ENCODE measurements at regions not wholly inside any gene's neighbourhood (a gene's known extent, or its start where the extent isn't known, plus 50 kb on each side); places are given as distances from the start of the nearest gene placed in this dataset.

DNA sequence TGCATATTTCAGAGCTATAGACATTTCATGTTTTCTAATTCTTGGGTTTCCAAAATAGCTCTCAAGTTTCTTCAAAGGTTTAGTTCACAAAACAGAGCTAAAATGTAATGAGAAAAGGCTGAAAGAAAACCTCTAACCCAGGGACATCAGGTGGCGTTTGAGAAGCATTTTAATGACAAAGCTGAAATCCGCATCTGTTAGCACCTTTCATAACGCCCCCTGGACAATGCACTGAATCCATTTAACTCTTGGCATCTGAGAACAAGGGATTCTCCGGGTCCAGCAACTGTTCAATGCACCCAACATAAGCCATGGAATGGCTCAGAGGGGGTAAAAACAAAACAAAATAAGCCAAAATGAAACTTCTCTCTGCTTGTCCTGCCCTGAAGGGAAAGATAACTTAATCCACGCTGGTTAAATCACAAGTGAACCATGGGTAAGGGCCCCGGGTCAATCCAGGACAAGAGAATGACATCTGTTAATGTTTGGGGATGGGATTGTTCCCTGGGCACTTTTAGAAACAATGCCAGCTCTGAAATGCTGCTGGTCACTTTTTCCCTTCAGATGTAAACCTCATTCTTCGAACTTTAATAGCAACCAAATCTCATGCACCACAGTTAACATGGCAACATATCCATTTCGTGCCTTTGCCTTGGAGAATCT lies 466.2 kb upstream of the ADAMTS9 start:
- no peak for TF ChIP-seq POLR2A (IDR thresholded peaks at IDR 0.05)
- TF ChIP-seq, protein P1, sequence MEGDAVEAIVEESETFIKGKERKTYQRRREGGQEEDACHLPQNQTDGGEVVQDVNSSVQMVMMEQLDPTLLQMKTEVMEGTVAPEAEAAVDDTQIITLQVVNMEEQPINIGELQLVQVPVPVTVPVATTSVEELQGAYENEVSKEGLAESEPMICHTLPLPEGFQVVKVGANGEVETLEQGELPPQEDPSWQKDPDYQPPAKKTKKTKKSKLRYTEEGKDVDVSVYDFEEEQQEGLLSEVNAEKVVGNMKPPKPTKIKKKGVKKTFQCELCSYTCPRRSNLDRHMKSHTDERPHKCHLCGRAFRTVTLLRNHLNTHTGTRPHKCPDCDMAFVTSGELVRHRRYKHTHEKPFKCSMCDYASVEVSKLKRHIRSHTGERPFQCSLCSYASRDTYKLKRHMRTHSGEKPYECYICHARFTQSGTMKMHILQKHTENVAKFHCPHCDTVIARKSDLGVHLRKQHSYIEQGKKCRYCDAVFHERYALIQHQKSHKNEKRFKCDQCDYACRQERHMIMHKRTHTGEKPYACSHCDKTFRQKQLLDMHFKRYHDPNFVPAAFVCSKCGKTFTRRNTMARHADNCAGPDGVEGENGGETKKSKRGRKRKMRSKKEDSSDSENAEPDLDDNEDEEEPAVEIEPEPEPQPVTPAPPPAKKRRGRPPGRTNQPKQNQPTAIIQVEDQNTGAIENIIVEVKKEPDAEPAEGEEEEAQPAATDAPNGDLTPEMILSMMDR (IDR thresholded peaks at IDR 0.05) = no peak
- 72 to 75% methylated on average over 8 of the region's 8 CpGs for WGBS, 2 donors
- intact Hi-C loops (cut with DNase I; ENCODE audit: low total_unique reads) = no loop called here
- H3K4me3 ChIP-seq (ENCODE audit: low read depth, poor library complexity, severe bottlenecking) = no peak overlapping the region
- no peak for DNase-seq (ENCODE audit: low spot score in 2 of 2)

DNA sequence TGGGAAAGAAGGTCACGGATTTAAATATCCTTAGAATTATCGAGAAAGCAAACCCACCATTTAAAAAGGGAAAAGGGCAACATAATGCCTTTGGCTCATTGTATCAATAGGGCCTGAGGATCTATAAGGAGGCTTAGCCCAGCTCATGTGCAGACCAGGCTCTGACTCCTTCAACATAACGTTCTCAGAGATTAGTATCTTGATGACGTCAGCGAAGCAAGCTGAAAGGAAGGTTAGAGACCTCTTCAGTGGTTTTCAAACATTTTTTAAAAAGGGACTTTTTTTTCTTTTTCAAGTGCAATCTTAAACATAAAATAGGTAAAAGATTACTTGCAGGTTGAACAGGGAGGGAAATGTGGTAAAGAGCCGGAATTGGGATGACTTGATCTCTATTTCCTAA lies 463.9 kb upstream of the ADAMTS9 start:
- TF ChIP-seq, protein P1 (IDR thresholded peaks at IDR 0.05) = no peak
- no peak for TF ChIP-seq POLR2A (IDR thresholded peaks at IDR 0.05)
- WGBS, 2 donors = 77 to 93% methylated on average over 6 of the region's 6 CpGs
- H3K4me3 ChIP-seq (ENCODE audit: low read depth, poor library complexity, severe bottlenecking) = no peak overlapping the region
- DNase-seq (ENCODE audit: low spot score in 2 of 2) = no peak
- intact Hi-C loops (cut with DNase I; ENCODE audit: low total_unique reads) = no loop called here

DNA sequence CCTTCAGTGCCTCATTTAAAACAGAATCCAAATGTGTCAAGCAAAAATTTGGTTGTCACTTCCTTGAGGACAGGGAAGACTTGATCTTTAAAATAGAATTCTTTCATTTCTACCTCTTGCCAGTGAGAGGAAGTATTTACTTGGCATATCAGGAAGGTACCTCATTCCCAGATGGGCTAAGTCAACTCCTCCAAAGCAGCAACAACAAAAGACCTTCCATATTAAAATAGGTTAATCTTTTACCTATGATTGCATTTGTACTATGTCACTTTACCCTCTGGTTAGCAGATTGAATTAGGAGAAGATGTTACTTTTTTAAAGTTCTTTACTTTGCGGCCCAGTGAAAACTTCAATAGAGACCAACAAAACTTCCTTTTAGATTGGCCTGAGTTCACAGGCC lies 462.1 kb upstream of the ADAMTS9 start:
- intact Hi-C loops (cut with DNase I; ENCODE audit: low total_unique reads) = no loop called here
- H3K4me3 ChIP-seq (ENCODE audit: low read depth, poor library complexity, severe bottlenecking) = no peak overlapping the region
- TF ChIP-seq, protein P1 (IDR thresholded peaks at IDR 0.05) = no peak
- TF ChIP-seq POLR2A (IDR thresholded peaks at IDR 0.05) = no peak
- 98 to 100% methylated on average over 1 of the region's 1 CpG for WGBS, 2 donors
- no peak for DNase-seq (ENCODE audit: low spot score in 2 of 2)

GRCh38 chr3:65148687-65149086 lies 460.9 kb upstream of the ADAMTS9 start:
- TF ChIP-seq, protein P1 (IDR thresholded peaks at IDR 0.05) = no peak
- TF ChIP-seq POLR2A (IDR thresholded peaks at IDR 0.05) = no peak
- no peak overlapping the region for H3K4me3 ChIP-seq (ENCODE audit: low read depth, poor library complexity, severe bottlenecking)
- WGBS, 2 donors = 45 to 69% methylated on average over 2 of the region's 2 CpGs
- intact Hi-C loops (cut with DNase I; ENCODE audit: low total_unique reads) = no loop called here
- DNase-seq (ENCODE audit: low spot score in 2 of 2) = no peak

GRCh38 chr3:65146179-65146578 lies 458.4 kb upstream of the ADAMTS9 start:
- TF ChIP-seq POLR2A (IDR thresholded peaks at IDR 0.05) = no peak
- TF ChIP-seq, protein P1 (IDR thresholded peaks at IDR 0.05) = no peak
- 35 to 49% methylated on average over 3 of the region's 3 CpGs for WGBS, 2 donors
- DNase-seq (ENCODE audit: low spot score in 2 of 2) = no peak
- H3K4me3 ChIP-seq (ENCODE audit: low read depth, poor library complexity, severe bottlenecking) = no peak overlapping the region
- intact Hi-C loops (cut with DNase I; ENCODE audit: low total_unique reads) = no loop called here

- H3K4me3 ChIP-seq (ENCODE audit: low read depth, poor library complexity, severe bottlenecking) = no peak overlapping the region
- WGBS, 2 donors = 87 to 96% methylated on average over 1 of the region's 1 CpG
- TF ChIP-seq, protein P1 (IDR thresholded peaks at IDR 0.05) = no peak
- no peak for TF ChIP-seq POLR2A (IDR thresholded peaks at IDR 0.05)
- no peak for DNase-seq (ENCODE audit: low spot score in 2 of 2)
- intact Hi-C loops (cut with DNase I; ENCODE audit: low total_unique reads) = no loop called here
These were observed 457.9 kb upstream of the ADAMTS9 start for GRCh38 chr3:65145680-65146079.
